ENCODE measurements at regions not wholly inside any gene's neighbourhood (a gene's known extent, or its start where the extent isn't known, plus 50 kb on each side); places are given as distances from the start of the nearest gene placed in this dataset.

DNA sequence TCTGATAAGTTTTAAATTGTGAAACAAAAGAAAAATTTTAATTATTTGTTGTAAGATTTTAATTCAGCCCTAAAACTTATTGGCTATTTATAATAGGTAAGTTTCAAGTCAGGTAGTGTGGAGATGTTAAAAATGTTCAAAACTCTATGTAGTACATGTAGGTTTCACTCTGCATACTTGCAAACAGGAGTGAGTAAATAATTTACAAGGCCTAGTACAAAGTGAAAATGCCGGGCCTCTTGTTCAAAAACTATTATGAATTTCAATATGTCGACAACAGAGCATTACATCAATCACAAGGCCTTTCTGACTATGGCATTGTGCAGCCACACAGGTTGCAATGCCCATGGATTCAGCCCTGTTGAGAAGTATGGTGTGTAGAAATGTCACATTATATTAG lies 80.9 kb upstream of the GRIK2 start:
- 86% methylated on average over 1 of the region's 2 CpGs for WGBS (ENCODE audit: insufficient coverage)
- Histone ChIP-seq H3K4me3 (ENCODE audit: control extremely low read depth in 1 of 5, extremely low read depth in 1 of 5, insufficient read depth in 1 of 5, low read depth in 2 of 5, low read length in 4 of 5) (no peak overlapping the region), H4K20me1 (ENCODE audit: control insufficient read depth, insufficient read depth, low read length, poor library complexity, severe bottlenecking) (no peaks in the 10 kb centered on the region), H3K27me3 (replicated peaks in 1 of 4; ENCODE audit: control extremely low read depth in 1 of 4, control insufficient read depth in 3 of 4, insufficient read depth in 4 of 4, low read length in 3 of 4) (no peaks in the 10 kb centered on the region), H3K4me2 (replicated peaks; ENCODE audit: low read depth, low read length, poor library complexity, severe bottlenecking) (no peak overlapping the region), H3K9me3 (ENCODE audit: control extremely low read depth in 1 of 3, control insufficient read depth in 2 of 3, insufficient read depth in 1 of 3, low read length in 2 of 3) (peaks cover 0 to 3% (median 0%) of the 10 kb centered on the region in 3 donors), H3K9ac (ENCODE audit: low read length) (no peak overlapping the region), H3K36me3 (replicated peaks in 1 of 2; ENCODE audit: control extremely low read depth in 1 of 2, control insufficient read depth in 1 of 2, extremely low read depth in 1 of 2, insufficient read depth in 2 of 2, low read length in 1 of 2) (no peaks in the 10 kb centered on the region), H3K79me2 (ENCODE audit: control insufficient read depth, insufficient read depth, low read length) (no peaks in the 10 kb centered on the region), H3K4me1 (ENCODE audit: control insufficient read depth in 2 of 2, insufficient read depth in 2 of 2, low read length in 2 of 2) (no peaks in the 10 kb centered on the region), H2AFZ (ENCODE audit: insufficient read depth, low read depth, low read length, poor library complexity, severe bottlenecking) (no peak overlapping the region), H3K27ac (ENCODE audit: low read length in 2 of 2) (no peak overlapping the region)
- Mint-ChIP-seq H3K9me3 (ENCODE audit: insufficient read depth) (no peaks in the 10 kb centered on the region), H3K27me3 (no peaks in the 10 kb centered on the region), H3K4me3 (no peak overlapping the region), H3K27ac (no peak overlapping the region), H3K4me1 (no peaks in the 10 kb centered on the region)
- intact Hi-C loops (cut with micrococcal nuclease) = no loop called here
- ChIA-PET POLR2A (no interaction called here), CTCF (no interaction called here)
- DNase-seq (no peak), ATAC-seq (ENCODE audit: low read depth) (no peak)
- TF ChIP-seq EZH2 (IDR thresholded peaks at IDR 0.05; ENCODE audit: borderline replicate concordance, insufficient read depth, low read depth, low read length, poor library complexity, severe bottlenecking) (no peak), CTCF (IDR thresholded peaks at IDR 0.05) (no peak)

DNA sequence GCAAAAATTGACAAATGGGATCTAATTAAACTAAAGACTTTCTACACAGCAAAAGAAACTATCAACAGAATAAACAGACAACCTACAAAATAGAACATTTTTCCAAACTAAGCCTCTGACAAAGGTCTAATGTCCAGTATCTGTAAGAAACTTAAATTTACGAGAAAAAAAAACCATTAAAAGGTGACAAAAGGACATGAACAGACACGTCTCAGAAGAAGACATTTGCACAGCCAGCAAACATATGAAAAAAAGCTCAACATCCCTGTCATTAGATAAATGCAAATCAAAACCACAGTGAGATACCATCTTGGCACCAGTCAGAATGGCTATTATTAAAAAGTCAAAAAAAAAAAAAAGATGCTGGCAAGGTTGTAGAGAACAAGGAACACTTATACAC lies 70.6 kb upstream of the GRIK2 start:
- ChIA-PET POLR2A (no interaction called here), CTCF (no interaction called here)
- Histone ChIP-seq H3K79me2 (ENCODE audit: control insufficient read depth, insufficient read depth, low read length) (no peaks in the 10 kb centered on the region), H3K9me3 (ENCODE audit: control extremely low read depth in 1 of 3, control insufficient read depth in 2 of 3, insufficient read depth in 1 of 3, low read length in 2 of 3) (no peaks in the 10 kb centered on the region), H3K36me3 (replicated peaks in 1 of 2; ENCODE audit: control extremely low read depth in 1 of 2, control insufficient read depth in 1 of 2, extremely low read depth in 1 of 2, insufficient read depth in 2 of 2, low read length in 1 of 2) (no peaks in the 10 kb centered on the region), H3K4me2 (replicated peaks; ENCODE audit: low read depth, low read length, poor library complexity, severe bottlenecking) (no peak overlapping the region), H2AFZ (ENCODE audit: insufficient read depth, low read depth, low read length, poor library complexity, severe bottlenecking) (no peak overlapping the region), H3K27ac (ENCODE audit: low read length in 2 of 2) (no peak overlapping the region), H4K20me1 (ENCODE audit: control insufficient read depth, insufficient read depth, low read length, poor library complexity, severe bottlenecking) (no peaks in the 10 kb centered on the region), H3K9ac (ENCODE audit: low read length) (no peak overlapping the region), H3K4me1 (ENCODE audit: control insufficient read depth in 2 of 2, insufficient read depth in 2 of 2, low read length in 2 of 2) (no peaks in the 10 kb centered on the region), H3K27me3 (replicated peaks in 1 of 4; ENCODE audit: control extremely low read depth in 1 of 4, control insufficient read depth in 3 of 4, insufficient read depth in 4 of 4, low read length in 3 of 4) (no peaks in the 10 kb centered on the region), H3K4me3 (ENCODE audit: control extremely low read depth in 1 of 5, extremely low read depth in 1 of 5, insufficient read depth in 1 of 5, low read depth in 2 of 5, low read length in 4 of 5) (no peak overlapping the region)
- intact Hi-C loops (cut with micrococcal nuclease) = no loop called here
- Mint-ChIP-seq H3K4me3 (no peak overlapping the region), H3K4me1 (no peaks in the 10 kb centered on the region), H3K27ac (no peak overlapping the region), H3K9me3 (ENCODE audit: insufficient read depth) (no peaks in the 10 kb centered on the region), H3K27me3 (no peaks in the 10 kb centered on the region)
- TF ChIP-seq EZH2 (IDR thresholded peaks at IDR 0.05; ENCODE audit: borderline replicate concordance, insufficient read depth, low read depth, low read length, poor library complexity, severe bottlenecking) = no peak
- no peak for TF ChIP-seq CTCF (IDR thresholded peaks at IDR 0.05)
- ATAC-seq (ENCODE audit: low read depth) (no peak), DNase-seq (no peak)
- WGBS (ENCODE audit: insufficient coverage) = 100% methylated on average over 1 of the region's 2 CpGs

Measured in B cell (primary cell).